NOMO-1 treated with DMSO at 0.1 percent for 48 hours (cell line): ENCODE measurements at regions not wholly inside any gene's neighbourhood (a gene's known extent, or its start where the extent isn't known, plus 50 kb on each side); places are given as distances from the start of the nearest gene placed in this dataset.
"Not testable (repeated sequence)": the region's sequence is repeated elsewhere in the genome, so short reads cannot be mapped to it uniquely, and the experiment has no call there.

Experiments
- DNase-seq: peaks from one replicate; lab custom pipeline; 2025; ENCODE audit not compliant: unreplicated experiment; lab: John Stamatoyannopoulos, UW

GRCh38 chr3:194939949-194940770 is 254.5 kb downstream of the FAM43A start:
- DNase-seq = no peak

GRCh38 chr3:194941360-194941955 is 255.8 kb downstream of the FAM43A start:
- DNase-seq = no peak

- no peak for DNase-seq
Measured at GRCh38 chr3:194941956-194942511, 256.4 kb downstream of the FAM43A start.

- no peak for DNase-seq
Measured at GRCh38 chr3:194944526-194944925, 258.8 kb downstream of the FAM43A start.

- no peak for DNase-seq
Measured at GRCh38 chr3:194945508-194945907, 259.8 kb downstream of the FAM43A start.

- no peak for DNase-seq
Measured at GRCh38 chr3:194946091-194946490, 260.4 kb downstream of the FAM43A start.

GRCh38 chr3:194949592-194949991 is 263.9 kb downstream of the FAM43A start:
- DNase-seq = no peak

GRCh38 chr3:194950906-194951628 is 265.4 kb downstream of the FAM43A start:
- DNase-seq = no peak

- DNase-seq = not testable (repeated sequence)
Measured at GRCh38 chr3:194951629-194951920, 265.9 kb downstream of the FAM43A start.

- no peak for DNase-seq
Measured at GRCh38 chr3:194951931-194952582, 266.4 kb downstream of the FAM43A start.

- DNase-seq = no peak
Measured at GRCh38 chr3:194952841-194953241, 267.2 kb downstream of the FAM43A start.

- DNase-seq = no peak
Measured at GRCh38 chr3:194953291-194953690, 267.6 kb downstream of the FAM43A start.

GRCh38 chr3:194955546-194955945 is 269.9 kb downstream of the FAM43A start:
- no peak for DNase-seq

GRCh38 chr3:194955979-194956696 is 270.5 kb downstream of the FAM43A start:
- DNase-seq = no peak

GRCh38 chr3:194956697-194957396 is 271.2 kb downstream of the FAM43A start:
- DNase-seq = no peak

GRCh38 chr3:194957743-194958240 is 272.1 kb downstream of the FAM43A start:
- DNase-seq = no peak

GRCh38 chr3:194959217-194959616 is 273.5 kb downstream of the FAM43A start:
- no peak for DNase-seq

GRCh38 chr3:194959666-194960065 is 274.0 kb downstream of the FAM43A start:
- DNase-seq = not testable (repeated sequence)

- DNase-seq = no peak
Measured at GRCh38 chr3:194960446-194961032, 274.9 kb downstream of the FAM43A start.
